ENCODE measurements at regions not wholly inside any gene's neighbourhood (a gene's known extent, or its start where the extent isn't known, plus 50 kb on each side); places are given as distances from the start of the nearest gene placed in this dataset.

DNA sequence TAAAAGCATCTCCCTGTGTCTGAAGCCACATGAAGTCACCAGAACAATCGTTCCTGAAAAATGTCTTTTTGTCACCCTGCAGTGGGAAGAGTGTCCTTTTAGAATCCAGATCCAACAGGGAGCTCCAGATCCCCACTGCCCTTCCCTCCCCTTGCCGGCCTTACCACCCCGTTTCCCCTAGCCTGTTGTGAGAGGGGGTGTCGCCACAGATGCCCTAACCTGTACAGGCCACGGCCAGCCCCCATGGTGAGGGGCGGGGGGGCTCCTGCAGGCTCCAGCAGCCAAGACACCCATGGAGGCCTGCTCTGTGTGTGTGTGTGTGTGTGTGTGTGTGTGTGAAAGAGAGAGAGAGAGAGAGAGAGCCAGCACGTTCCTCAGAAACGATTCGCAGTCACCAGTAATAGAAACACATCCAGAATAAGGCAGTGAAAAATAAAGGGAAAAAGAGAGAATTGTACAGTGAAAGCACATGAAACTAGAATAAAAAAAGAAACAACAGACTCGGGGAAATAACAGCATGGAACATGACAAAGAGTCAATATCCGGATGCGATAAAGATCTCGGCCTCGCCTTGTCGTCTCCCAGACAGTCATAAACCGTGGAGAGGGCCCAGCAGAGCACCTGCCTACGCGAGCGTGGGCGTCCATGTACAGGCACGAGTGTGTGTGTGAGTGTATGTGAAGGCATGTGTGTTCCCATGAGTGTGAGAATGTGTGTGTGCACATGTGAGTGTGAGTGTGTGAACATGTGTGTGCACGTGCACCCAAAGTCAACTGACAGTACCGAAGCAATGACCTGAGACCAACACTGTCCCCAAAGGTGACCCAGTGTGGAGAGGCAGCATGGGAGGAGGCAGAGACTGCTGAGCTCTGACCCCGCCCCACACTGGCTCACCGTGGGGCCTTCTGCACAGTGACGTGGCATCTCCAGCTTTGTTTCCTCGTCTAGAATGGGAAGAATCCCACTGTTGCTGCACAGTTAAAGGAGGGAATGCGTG is 303.8 kb downstream of the NPHP4 start:
- no peak overlapping the region for H2AFZ ChIP-seq (ENCODE audit: low read length)
- H3K36me3 ChIP-seq (ENCODE audit: insufficient read depth, low read length) = no peaks in the 10 kb centered on the region
- H3K9me2 ChIP-seq (replicated peaks; ENCODE audit: insufficient read depth, low read length) = no peaks in the 10 kb centered on the region
- no peak overlapping the region for H3K9ac ChIP-seq (ENCODE audit: low read length)
- DNase-seq = no peak
- no peak overlapping the region for H3K4me2 ChIP-seq (ENCODE audit: low read depth, low read length, poor library complexity, severe bottlenecking)
- H3K27ac ChIP-seq (ENCODE audit: low read length) = no peak overlapping the region
- H3K79me2 ChIP-seq (ENCODE audit: low read length) = no peaks in the 10 kb centered on the region
- H3K4me3 ChIP-seq (ENCODE audit: low read length) = no peak overlapping the region
- H3K4me1 ChIP-seq (ENCODE audit: low read length) = peaks cover 5% of the 10 kb centered on the region
- H3K9me3 ChIP-seq (ENCODE audit: low read length) = no peaks in the 10 kb centered on the region
- no peaks in the 10 kb centered on the region; the same call in 1 of the 2 replicates for H3K27me3 ChIP-seq (ENCODE audit: low read length)
- no peaks in the 10 kb centered on the region for H4K20me1 ChIP-seq (ENCODE audit: insufficient read depth, low read depth, low read length)

GRCh38 chr1:5686925-5687706 is 305.1 kb downstream of the NPHP4 start:
- H3K9ac ChIP-seq (ENCODE audit: low read length) = no peak overlapping the region
- H3K4me1 ChIP-seq (ENCODE audit: low read length) = peaks cover 18% of the 10 kb centered on the region
- no peaks in the 10 kb centered on the region for H3K9me2 ChIP-seq (replicated peaks; ENCODE audit: insufficient read depth, low read length)
- H3K79me2 ChIP-seq (ENCODE audit: low read length) = no peaks in the 10 kb centered on the region
- no peaks in the 10 kb centered on the region for H3K9me3 ChIP-seq (ENCODE audit: low read length)
- H3K36me3 ChIP-seq (ENCODE audit: insufficient read depth, low read length) = no peaks in the 10 kb centered on the region
- no peaks in the 10 kb centered on the region for H4K20me1 ChIP-seq (ENCODE audit: insufficient read depth, low read depth, low read length)
- H3K4me3 ChIP-seq (ENCODE audit: low read length) = no peak overlapping the region
- no peak overlapping the region for H2AFZ ChIP-seq (ENCODE audit: low read length)
- no peak overlapping the region for H3K27ac ChIP-seq (ENCODE audit: low read length)
- DNase-seq = no peak
- no peak overlapping the region for H3K4me2 ChIP-seq (ENCODE audit: low read depth, low read length, poor library complexity, severe bottlenecking)
- no peaks in the 10 kb centered on the region; the same call in 1 of the 2 replicates for H3K27me3 ChIP-seq (ENCODE audit: low read length)

GRCh38 chr1:5686195-5686594 is 306.0 kb downstream of the NPHP4 start:
- Histone ChIP-seq H3K9me2 (replicated peaks; ENCODE audit: insufficient read depth, low read length) (no peaks in the 10 kb centered on the region), H3K79me2 (ENCODE audit: low read length) (no peaks in the 10 kb centered on the region), H3K9me3 (ENCODE audit: low read length) (no peaks in the 10 kb centered on the region), H2AFZ (ENCODE audit: low read length) (0 out of 2 replicates have a peak overlapping the region, but pooled peaks have one; percentile 37), H3K4me3 (ENCODE audit: low read length) (no peak overlapping the region), H3K36me3 (ENCODE audit: insufficient read depth, low read length) (no peaks in the 10 kb centered on the region), H3K4me2 (ENCODE audit: low read depth, low read length, poor library complexity, severe bottlenecking) (no peak overlapping the region), H3K27ac (ENCODE audit: low read length) (no peak overlapping the region), H4K20me1 (ENCODE audit: insufficient read depth, low read depth, low read length) (no peaks in the 10 kb centered on the region), H3K27me3 (ENCODE audit: low read length) (no peaks in the 10 kb centered on the region; the same call in 1 of the 2 replicates), H3K9ac (ENCODE audit: low read length) (no peak overlapping the region), H3K4me1 (ENCODE audit: low read length) (peaks cover 26% of the 10 kb centered on the region)
- DNase-seq = no peak

GRCh38 chr1:5685446-5686040 is 306.7 kb downstream of the NPHP4 start:
- Histone ChIP-seq H3K4me1 (ENCODE audit: low read length) (peaks cover 33% of the 10 kb centered on the region), H3K79me2 (ENCODE audit: low read length) (no peaks in the 10 kb centered on the region), H3K9ac (ENCODE audit: low read length) (no peak overlapping the region), H3K9me2 (replicated peaks; ENCODE audit: insufficient read depth, low read length) (no peaks in the 10 kb centered on the region), H3K27ac (ENCODE audit: low read length) (no peak overlapping the region), H3K9me3 (ENCODE audit: low read length) (no peaks in the 10 kb centered on the region), H3K27me3 (ENCODE audit: low read length) (no peaks in the 10 kb centered on the region; the same call in 1 of the 2 replicates), H3K4me2 (ENCODE audit: low read depth, low read length, poor library complexity, severe bottlenecking) (no peak overlapping the region), H4K20me1 (ENCODE audit: insufficient read depth, low read depth, low read length) (no peaks in the 10 kb centered on the region), H2AFZ (ENCODE audit: low read length) (no peak overlapping the region), H3K4me3 (ENCODE audit: low read length) (no peak overlapping the region), H3K36me3 (ENCODE audit: insufficient read depth, low read length) (no peaks in the 10 kb centered on the region)
- no peak for DNase-seq

DNA sequence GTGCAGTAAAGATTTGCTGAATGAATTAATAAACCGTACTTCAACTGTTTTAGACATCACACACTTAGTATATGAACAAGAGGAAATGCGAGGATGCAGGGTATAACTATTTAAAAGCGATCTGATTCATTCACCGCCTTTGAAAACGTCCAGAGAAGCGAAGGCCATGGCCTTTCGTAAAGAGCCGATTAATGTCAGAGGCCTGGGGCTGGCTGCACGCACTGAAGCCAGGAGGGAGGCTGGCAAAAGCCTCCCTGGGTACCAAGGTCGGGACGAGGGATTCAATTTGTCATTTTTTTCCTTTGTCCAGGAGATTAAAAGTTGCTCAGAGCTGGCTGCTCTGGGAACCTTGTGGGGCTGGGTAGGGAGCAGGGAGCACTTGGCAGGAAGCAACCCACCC is 307.4 kb downstream of the NPHP4 start:
- H3K27me3 ChIP-seq (ENCODE audit: low read length) = no peaks in the 10 kb centered on the region; the same call in 1 of the 2 replicates
- H3K9me3 ChIP-seq (ENCODE audit: low read length) = no peaks in the 10 kb centered on the region
- no peak overlapping the region for H3K9ac ChIP-seq (ENCODE audit: low read length)
- H3K4me1 ChIP-seq (ENCODE audit: low read length) = peaks cover 40% of the 10 kb centered on the region
- no peak overlapping the region for H3K27ac ChIP-seq (ENCODE audit: low read length)
- no peak overlapping the region for H3K4me2 ChIP-seq (ENCODE audit: low read depth, low read length, poor library complexity, severe bottlenecking)
- no peak overlapping the region for H2AFZ ChIP-seq (ENCODE audit: low read length)
- no peaks in the 10 kb centered on the region for H4K20me1 ChIP-seq (ENCODE audit: insufficient read depth, low read depth, low read length)
- H3K79me2 ChIP-seq (ENCODE audit: low read length) = no peaks in the 10 kb centered on the region
- H3K36me3 ChIP-seq (ENCODE audit: insufficient read depth, low read length) = no peaks in the 10 kb centered on the region
- DNase-seq = no peak
- no peak overlapping the region for H3K4me3 ChIP-seq (ENCODE audit: low read length)
- H3K9me2 ChIP-seq (replicated peaks; ENCODE audit: insufficient read depth, low read length) = no peaks in the 10 kb centered on the region

DNA sequence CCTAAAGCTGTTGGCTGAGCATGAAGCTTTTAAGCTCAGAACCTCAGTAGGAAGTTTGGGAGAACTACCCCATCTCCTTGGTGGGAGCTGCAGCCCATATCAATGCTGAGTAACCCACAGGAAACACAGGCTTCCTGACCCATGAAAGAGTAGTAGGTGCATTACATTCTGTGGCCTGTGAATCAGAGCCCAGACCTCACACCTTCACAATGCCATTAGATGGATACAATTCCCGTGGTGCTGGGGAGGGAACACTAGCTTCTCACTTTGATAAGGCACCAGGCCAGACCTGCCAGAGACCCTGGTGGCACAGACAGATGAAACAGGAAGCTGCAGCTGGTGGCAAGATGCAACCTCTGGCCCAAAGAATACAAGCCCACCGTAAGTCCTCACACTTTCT is 308.8 kb downstream of the NPHP4 start:
- Histone ChIP-seq H3K27ac (ENCODE audit: low read length) (peak overlapping the region; percentile 83; the same call in 1 of the 2 replicates), H3K27me3 (ENCODE audit: low read length) (no peaks in the 10 kb centered on the region; the same call in 1 of the 2 replicates), H3K9me2 (replicated peaks; ENCODE audit: insufficient read depth, low read length) (no peaks in the 10 kb centered on the region), H3K4me3 (ENCODE audit: low read length) (no peak overlapping the region), H3K9ac (ENCODE audit: low read length) (no peak overlapping the region), H3K79me2 (ENCODE audit: low read length) (no peaks in the 10 kb centered on the region), H4K20me1 (ENCODE audit: insufficient read depth, low read depth, low read length) (no peaks in the 10 kb centered on the region), H2AFZ (ENCODE audit: low read length) (no peak overlapping the region), H3K9me3 (ENCODE audit: low read length) (no peaks in the 10 kb centered on the region), H3K4me2 (ENCODE audit: low read depth, low read length, poor library complexity, severe bottlenecking) (no peak overlapping the region), H3K4me1 (ENCODE audit: low read length) (peaks cover 44% of the 10 kb centered on the region), H3K36me3 (ENCODE audit: insufficient read depth, low read length) (no peaks in the 10 kb centered on the region)
- DNase-seq = no peak

GRCh38 chr1:5682626-5683225 is 309.5 kb downstream of the NPHP4 start:
- Histone ChIP-seq H3K27me3 (ENCODE audit: low read length) (no peaks in the 10 kb centered on the region; the same call in 1 of the 2 replicates), H3K9ac (ENCODE audit: low read length) (peak overlapping the region; percentile 29; the same call in 1 of the 2 replicates), H3K9me3 (ENCODE audit: low read length) (no peaks in the 10 kb centered on the region), H3K9me2 (replicated peaks; ENCODE audit: insufficient read depth, low read length) (no peaks in the 10 kb centered on the region), H3K4me3 (ENCODE audit: low read length) (no peak overlapping the region), H3K36me3 (ENCODE audit: insufficient read depth, low read length) (no peaks in the 10 kb centered on the region), H3K79me2 (ENCODE audit: low read length) (no peaks in the 10 kb centered on the region), H4K20me1 (ENCODE audit: insufficient read depth, low read depth, low read length) (no peaks in the 10 kb centered on the region), H3K4me1 (ENCODE audit: low read length) (peaks cover 44% of the 10 kb centered on the region), H2AFZ (ENCODE audit: low read length) (no peak overlapping the region), H3K4me2 (ENCODE audit: low read depth, low read length, poor library complexity, severe bottlenecking) (peak overlapping the region; percentile 38), H3K27ac (ENCODE audit: low read length) (peak overlapping the region; percentile 83)
- no peak for DNase-seq

Data from Karpas-422 (cell line).